ENCODE measurements at regions not wholly inside any gene's neighbourhood (a gene's known extent, or its start where the extent isn't known, plus 50 kb on each side); places are given as distances from the start of the nearest gene placed in this dataset.

GRCh38 chr3:159629329-159630084 is 359.1 kb upstream of the IL12A start:
- no peak for TF ChIP-seq ATF2 (tag by site-specific recombination; IDR thresholded peaks at IDR 0.05; ENCODE audit: low read depth)
- TF ChIP-seq CTCF (tag by site-specific recombination; IDR thresholded peaks at IDR 0.05): no peak
- TF ChIP-seq ZNF398 (tag by site-specific recombination; IDR thresholded peaks at IDR 0.05): no peak
- no peak for TF ChIP-seq ZNF184 (tag by site-specific recombination; IDR thresholded peaks at IDR 0.05)
- no peak for TF ChIP-seq PBX3 (CRISPR knock-in tag; IDR thresholded peaks at IDR 0.05)

All from HEK293 (cell line).